Tibial nerve (tissue), 4 donors: ENCODE measurements at regions not wholly inside any gene's neighbourhood (a gene's known extent, or its start where the extent isn't known, plus 50 kb on each side); places are given as distances from the start of the nearest gene placed in this dataset.

Experiments
- EP300 ChIP-seq, 2 donors: sonication (generic); formaldehyde crosslinking; IDR thresholded peaks; one replicate each; pipeline ENCODE4 v1.6.1; 2017; ENCODE audit warnings: antibody characterized with exemption in 2 of 2, mild to moderate bottlenecking in 1 of 2
- POLR2A ChIP-seq, 2 donors: fragments of 450-650 bp; IDR thresholded peaks; one replicate each; pipeline ENCODE4 v1.6.1; 2017; ENCODE audit warnings: antibody characterized with exemption in 2 of 2, mild to moderate bottlenecking in 2 of 2, moderate library complexity in 2 of 2
- TF ChIP-seq, protein P1 (sequence below), 5 experiments: fragments of 200-600 bp in 3 of 5; fragments of 450-650 bp in 2 of 5; sonication (generic) in 3 of 5; IDR thresholded peaks; one replicate each; pipeline ENCODE4 v1.5.1; 2016 to 2019; ENCODE audit warnings: antibody characterized with exemption in 5 of 5, mild to moderate bottlenecking in 3 of 5, moderate library complexity in 2 of 5

DNA sequence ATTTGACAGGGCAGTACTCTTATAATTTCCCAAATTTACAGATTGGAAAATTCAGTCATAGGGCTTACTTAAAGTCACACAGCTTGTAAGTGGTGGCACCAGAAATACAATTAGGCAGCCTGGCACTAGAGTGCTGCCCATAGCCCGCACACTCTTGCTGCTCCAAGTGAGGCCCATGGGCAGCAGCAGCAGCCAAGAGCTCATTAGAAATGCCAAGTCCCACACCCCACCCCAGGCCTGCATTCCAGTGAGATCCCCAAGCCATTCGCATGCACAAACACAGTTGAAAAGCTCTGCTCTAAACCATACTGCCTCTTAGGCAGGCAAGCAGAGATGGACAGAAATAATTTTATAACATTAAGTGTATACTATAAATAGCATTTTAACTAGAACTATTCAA is 379.3 kb upstream of the PKDCC start:
- TF ChIP-seq EP300 (IDR thresholded peaks at IDR 0.05) (no peak), POLR2A (IDR thresholded peaks at IDR 0.05) (no peak)
- TF ChIP-seq, protein P1, sequence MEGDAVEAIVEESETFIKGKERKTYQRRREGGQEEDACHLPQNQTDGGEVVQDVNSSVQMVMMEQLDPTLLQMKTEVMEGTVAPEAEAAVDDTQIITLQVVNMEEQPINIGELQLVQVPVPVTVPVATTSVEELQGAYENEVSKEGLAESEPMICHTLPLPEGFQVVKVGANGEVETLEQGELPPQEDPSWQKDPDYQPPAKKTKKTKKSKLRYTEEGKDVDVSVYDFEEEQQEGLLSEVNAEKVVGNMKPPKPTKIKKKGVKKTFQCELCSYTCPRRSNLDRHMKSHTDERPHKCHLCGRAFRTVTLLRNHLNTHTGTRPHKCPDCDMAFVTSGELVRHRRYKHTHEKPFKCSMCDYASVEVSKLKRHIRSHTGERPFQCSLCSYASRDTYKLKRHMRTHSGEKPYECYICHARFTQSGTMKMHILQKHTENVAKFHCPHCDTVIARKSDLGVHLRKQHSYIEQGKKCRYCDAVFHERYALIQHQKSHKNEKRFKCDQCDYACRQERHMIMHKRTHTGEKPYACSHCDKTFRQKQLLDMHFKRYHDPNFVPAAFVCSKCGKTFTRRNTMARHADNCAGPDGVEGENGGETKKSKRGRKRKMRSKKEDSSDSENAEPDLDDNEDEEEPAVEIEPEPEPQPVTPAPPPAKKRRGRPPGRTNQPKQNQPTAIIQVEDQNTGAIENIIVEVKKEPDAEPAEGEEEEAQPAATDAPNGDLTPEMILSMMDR (IDR thresholded peaks at IDR 0.05): no peak
